MG63 (cell line): ENCODE measurements at regions not wholly inside any gene's neighbourhood (a gene's known extent, or its start where the extent isn't known, plus 50 kb on each side); places are given as distances from the start of the nearest gene placed in this dataset.

Experiments used
- DNase-seq: peaks from one replicate; pipeline ENCODE4 v3.0.0-alpha.2; 2020
- H3K27me3 ChIP-seq: fragments of 250-450 bp; sonication (Bioruptor Pico); 2 replicates; pipeline ENCODE4 v1.5.1; 2020; ENCODE audit warnings: mild to moderate bottlenecking, moderate library complexity
- H3K36me3 ChIP-seq: fragments of 250-450 bp; sonication (Bioruptor Pico); 2 replicates; pipeline ENCODE4 v1.5.1; 2020; ENCODE audit warnings: mild to moderate bottlenecking, moderate library complexity
- H3K4me3 ChIP-seq: fragments of 250-450 bp; sonication (Bioruptor Pico); 2 replicates; pipeline ENCODE4 v1.5.1; 2020; ENCODE audit warnings: mild to moderate bottlenecking, moderate library complexity
- H3K9me3 ChIP-seq: fragments of 250-450 bp; sonication (Bioruptor Pico); 2 replicates; pipeline ENCODE4 v1.5.1; 2020; ENCODE audit warnings: mild to moderate bottlenecking, moderate library complexity

GRCh38 chr19:32168111-32168510 is 177.3 kb upstream of the ZNF507 start:
- Histone ChIP-seq H3K36me3 (no peaks in the 10 kb centered on the region), H3K4me3 (no peak overlapping the region), H3K9me3 (no peaks in the 10 kb centered on the region), H3K27me3 (no peaks in the 10 kb centered on the region)
- no peak for DNase-seq

- DNase-seq = no peak
- Histone ChIP-seq H3K4me3 (no peak overlapping the region), H3K36me3 (no peaks in the 10 kb centered on the region), H3K9me3 (no peaks in the 10 kb centered on the region), H3K27me3 (no peaks in the 10 kb centered on the region)
Measured at GRCh38 chr19:32168606-32169005, 176.8 kb upstream of the ZNF507 start.

DNA sequence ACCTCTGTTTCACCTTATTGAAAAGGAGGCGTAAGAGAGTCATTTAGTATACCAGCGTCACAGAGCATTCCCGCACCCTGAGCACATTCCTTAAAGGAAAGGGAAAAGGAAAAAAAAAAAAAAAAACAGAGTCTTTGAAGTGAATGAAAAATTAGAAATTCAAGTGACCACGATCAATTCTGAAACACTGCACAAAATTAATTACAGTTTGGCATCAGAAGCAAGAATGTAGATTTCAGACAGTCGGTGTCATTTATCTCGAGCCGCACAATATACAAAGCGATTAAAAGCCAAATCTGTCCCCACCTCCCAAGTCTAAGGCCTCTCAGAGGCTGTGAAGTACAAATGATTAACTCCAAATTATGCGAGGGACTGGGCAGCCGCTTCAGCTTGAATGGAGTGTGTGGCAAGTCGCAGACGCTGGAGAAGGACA is 173.7 kb upstream of the ZNF507 start:
- no peak for DNase-seq
- H3K9me3 ChIP-seq = no peaks in the 10 kb centered on the region
- H3K27me3 ChIP-seq = no peaks in the 10 kb centered on the region
- no peak overlapping the region for H3K4me3 ChIP-seq
- H3K36me3 ChIP-seq = no peaks in the 10 kb centered on the region

- H3K4me3 ChIP-seq = no peak overlapping the region
- H3K9me3 ChIP-seq = no peaks in the 10 kb centered on the region
- no peaks in the 10 kb centered on the region for H3K27me3 ChIP-seq
- no peak for DNase-seq
- H3K36me3 ChIP-seq = no peaks in the 10 kb centered on the region
Measured at GRCh38 chr19:32172566-32173160, 172.7 kb upstream of the ZNF507 start.

DNA sequence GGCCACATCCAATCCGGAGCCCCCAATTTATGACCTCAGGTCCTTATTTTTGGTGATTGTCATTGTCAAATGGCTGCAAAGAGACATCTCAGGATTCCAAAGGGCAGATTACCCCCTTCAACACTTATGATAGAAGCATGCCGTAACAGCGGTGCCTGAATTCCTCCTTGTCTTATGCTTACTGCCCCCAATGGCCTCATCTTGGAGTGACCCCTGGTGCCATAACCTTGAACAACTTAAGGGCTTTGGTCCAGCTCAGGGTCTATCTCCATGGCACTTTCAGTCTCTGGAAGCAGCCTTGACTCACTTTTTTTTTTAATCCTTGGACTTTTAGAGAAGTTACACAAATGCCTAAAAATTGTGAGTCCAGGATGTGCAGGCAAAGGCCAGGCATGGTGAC is 171.6 kb upstream of the ZNF507 start:
- H3K36me3 ChIP-seq = no peaks in the 10 kb centered on the region
- no peak for DNase-seq
- no peaks in the 10 kb centered on the region for H3K27me3 ChIP-seq
- H3K4me3 ChIP-seq = no peak overlapping the region
- no peaks in the 10 kb centered on the region for H3K9me3 ChIP-seq

DNA sequence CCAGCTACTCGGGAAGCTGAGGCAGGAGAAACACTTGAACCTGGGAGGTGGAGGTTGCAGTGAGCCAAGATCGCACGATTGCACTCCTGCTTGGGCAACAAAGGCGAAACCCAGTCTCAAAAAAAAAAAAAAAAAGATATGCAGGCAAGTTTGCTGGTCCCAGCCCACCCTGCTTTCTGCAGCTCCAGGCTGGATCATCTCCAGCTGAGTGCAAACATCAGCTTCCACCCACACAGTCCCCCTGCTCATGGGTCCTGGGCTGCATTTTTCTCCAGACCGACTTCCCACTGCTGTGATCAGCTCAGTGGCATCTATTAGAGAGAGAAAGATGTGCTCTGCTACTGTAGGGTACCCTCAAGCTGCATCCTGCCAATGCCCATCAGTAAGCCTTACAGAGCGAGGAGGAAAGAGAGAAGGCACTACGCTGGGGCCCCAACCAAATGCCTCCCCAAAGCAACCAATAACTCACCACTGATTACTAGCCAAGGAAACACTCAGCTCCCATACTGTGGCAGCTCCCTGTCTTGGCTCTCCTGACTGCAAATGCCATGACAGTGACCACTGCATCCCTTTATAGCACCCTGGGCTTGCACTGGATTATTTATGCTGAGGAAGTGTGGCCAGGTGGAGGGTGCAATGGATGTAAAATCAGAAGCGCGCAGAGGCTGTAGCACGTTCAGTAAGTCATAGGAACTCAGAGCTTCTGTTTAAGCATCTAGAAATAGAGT is 170.9 kb upstream of the ZNF507 start:
- H3K27me3 ChIP-seq = no peaks in the 10 kb centered on the region
- H3K4me3 ChIP-seq = no peak overlapping the region
- H3K36me3 ChIP-seq = no peaks in the 10 kb centered on the region
- H3K9me3 ChIP-seq = no peaks in the 10 kb centered on the region
- DNase-seq = no peak

GRCh38 chr19:32176591-32176990 is 168.8 kb upstream of the ZNF507 start:
- no peak overlapping the region for H3K4me3 ChIP-seq
- DNase-seq = no peak
- H3K27me3 ChIP-seq = no peaks in the 10 kb centered on the region
- no peaks in the 10 kb centered on the region for H3K36me3 ChIP-seq
- no peaks in the 10 kb centered on the region for H3K9me3 ChIP-seq

GRCh38 chr19:32177686-32178085 is 167.7 kb upstream of the ZNF507 start:
- Histone ChIP-seq H3K4me3 (no peak overlapping the region), H3K9me3 (no peaks in the 10 kb centered on the region), H3K27me3 (no peaks in the 10 kb centered on the region), H3K36me3 (no peaks in the 10 kb centered on the region)
- DNase-seq = no peak

- no peak for DNase-seq
- Histone ChIP-seq H3K36me3 (no peaks in the 10 kb centered on the region), H3K4me3 (no peak overlapping the region), H3K27me3 (no peaks in the 10 kb centered on the region), H3K9me3 (no peaks in the 10 kb centered on the region)
Measured at GRCh38 chr19:32178401-32178800, 167.0 kb upstream of the ZNF507 start.

GRCh38 chr19:32178956-32179355 is 166.5 kb upstream of the ZNF507 start:
- Histone ChIP-seq H3K36me3 (no peaks in the 10 kb centered on the region), H3K4me3 (no peak overlapping the region)
- no peak for DNase-seq

DNA sequence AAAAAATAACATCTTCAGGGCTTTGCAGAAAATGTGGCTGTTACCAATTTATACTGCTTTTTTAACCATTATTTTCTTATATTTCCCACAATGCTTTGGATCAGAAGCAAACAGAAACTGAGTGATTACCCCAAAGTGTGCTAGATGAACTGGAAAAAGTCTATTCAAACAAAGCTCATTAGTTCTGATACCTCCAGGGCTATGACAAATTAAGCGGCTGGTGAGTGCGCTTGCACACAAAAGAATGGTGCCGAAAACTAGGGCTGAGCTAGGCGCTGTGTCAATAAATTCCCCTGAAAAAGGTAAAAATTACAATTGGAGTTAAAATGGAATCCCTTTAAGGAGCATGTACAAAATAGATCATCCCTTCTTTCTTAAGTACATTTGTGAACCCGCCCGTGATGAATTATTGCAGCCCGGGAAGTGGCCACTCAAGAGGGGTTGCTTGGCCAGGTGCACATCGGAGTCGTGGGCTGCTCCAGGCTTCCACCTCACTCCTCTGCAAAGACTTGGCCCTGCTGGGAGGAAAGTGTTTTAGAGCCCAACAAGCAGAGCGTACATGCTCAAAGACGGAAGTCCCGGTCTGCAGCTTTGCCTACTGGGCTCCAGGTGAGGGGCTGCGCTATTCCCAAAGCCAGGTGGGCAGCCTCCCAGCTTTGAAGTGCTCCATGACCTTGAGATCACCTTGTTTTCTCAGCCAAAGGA is 164.0 kb upstream of the ZNF507 start:
- Histone ChIP-seq H3K4me3 (no peak overlapping the region), H3K36me3 (no peaks in the 10 kb centered on the region), H3K27me3 (no peaks in the 10 kb centered on the region), H3K9me3 (no peaks in the 10 kb centered on the region)
- DNase-seq = no peak

More at GRCh38 chr19:32178956-32179355, 166.5 kb upstream of the ZNF507 start:
- Histone ChIP-seq H3K27me3 (no peaks in the 10 kb centered on the region), H3K9me3 (no peaks in the 10 kb centered on the region)

GRCh38 chr19:32186542-32187330 is 158.7 kb upstream of the ZNF507 start:
- no peak for DNase-seq
- no peaks in the 10 kb centered on the region for H3K9me3 ChIP-seq
- no peaks in the 10 kb centered on the region for H3K36me3 ChIP-seq
- no peak overlapping the region for H3K4me3 ChIP-seq
- H3K27me3 ChIP-seq = peaks cover 2% of the 10 kb centered on the region; the same call in 1 of the 2 replicates

DNA sequence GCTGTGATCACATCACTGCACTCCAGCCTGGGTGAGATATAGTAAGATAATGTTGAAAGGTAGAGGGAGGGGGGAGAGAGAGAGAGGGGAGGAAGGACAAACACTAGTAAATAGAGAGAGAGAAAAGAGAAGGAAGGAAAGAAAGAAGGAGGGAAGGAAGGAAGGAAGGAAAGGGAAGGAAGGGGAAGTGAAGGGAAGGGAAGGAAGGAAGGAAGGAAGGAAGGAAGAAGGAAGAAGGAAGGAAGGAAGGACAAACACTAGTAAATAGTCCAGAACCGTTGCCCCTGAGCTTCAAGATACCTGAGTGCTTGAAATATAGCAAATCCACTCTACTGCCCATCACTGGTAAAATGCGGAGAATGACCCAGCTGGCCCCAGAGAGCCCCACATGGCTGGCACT is 156.5 kb upstream of the ZNF507 start:
- Histone ChIP-seq H3K36me3 (no peaks in the 10 kb centered on the region), H3K27me3 (peaks cover 2% of the 10 kb centered on the region; the same call in 1 of the 2 replicates), H3K4me3 (no peak overlapping the region), H3K9me3 (no peaks in the 10 kb centered on the region)
- no peak for DNase-seq

DNA sequence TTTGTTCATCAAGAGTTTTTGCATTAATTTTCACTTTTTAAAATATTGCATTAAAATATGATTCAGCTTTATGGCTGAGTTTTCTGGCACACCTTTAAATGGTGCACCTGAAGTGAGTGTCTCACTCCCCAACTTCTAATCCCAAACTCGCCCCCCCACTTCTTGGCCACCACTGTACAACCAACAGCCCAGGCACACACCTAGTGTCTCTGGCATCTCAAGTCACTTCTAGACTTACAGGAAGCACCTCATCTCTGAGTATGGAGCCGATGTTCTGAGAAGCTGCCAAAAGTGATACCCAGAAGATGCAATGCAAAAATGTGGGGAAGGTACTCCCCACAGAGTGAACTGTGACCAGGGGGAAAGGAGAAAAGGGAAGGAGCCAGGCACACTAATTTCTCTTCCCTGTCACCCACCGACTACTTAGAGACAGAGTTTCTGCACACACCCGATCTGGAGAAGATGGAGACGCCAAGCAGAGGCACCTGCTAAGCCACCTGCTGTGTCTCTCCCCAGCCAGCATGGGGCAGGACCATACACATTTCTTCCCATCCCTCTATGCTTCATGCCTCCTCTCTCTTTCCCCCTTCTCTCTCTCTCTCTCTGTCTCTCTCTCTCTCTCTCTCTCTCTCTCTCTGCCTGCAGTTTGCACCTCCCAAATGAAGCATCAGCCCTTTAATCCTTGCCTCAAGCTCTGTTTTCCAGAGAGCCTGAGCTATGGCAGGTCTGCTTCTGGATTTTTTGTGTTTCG is 155.3 kb upstream of the ZNF507 start:
- H3K9me3 ChIP-seq = no peaks in the 10 kb centered on the region
- no peak overlapping the region for H3K4me3 ChIP-seq
- peaks cover 2% of the 10 kb centered on the region; the same call in 1 of the 2 replicates for H3K27me3 ChIP-seq
- DNase-seq = no peak
- H3K36me3 ChIP-seq = no peaks in the 10 kb centered on the region

GRCh38 chr19:32191921-32192320 is 153.5 kb upstream of the ZNF507 start:
- no peaks in the 10 kb centered on the region for H3K36me3 ChIP-seq
- no peak overlapping the region for H3K4me3 ChIP-seq
- peaks cover 2% of the 10 kb centered on the region; the same call in 1 of the 2 replicates for H3K27me3 ChIP-seq
- no peaks in the 10 kb centered on the region for H3K9me3 ChIP-seq
- no peak for DNase-seq
